Jurkat, Clone E6-1 (cell line): ENCODE measurements at regions not wholly inside any gene's neighbourhood (a gene's known extent, or its start where the extent isn't known, plus 50 kb on each side); places are given as distances from the start of the nearest gene placed in this dataset.
"Not testable (repeated sequence)": the region's sequence is repeated elsewhere in the genome, so short reads cannot be mapped to it uniquely, and the experiment has no call there.

Source experiments
- DNase-seq: peaks from one replicate; pipeline ENCODE4 v3.0.0-alpha.2; 2011; ENCODE audit warnings: low read depth, low spot score
- H3K4me3 ChIP-seq: 2 replicates; pipeline ENCODE4 v1.5.1; 2011; ENCODE audit warnings: mild to moderate bottlenecking, low read length, control low read depth, moderate library complexity

DNA sequence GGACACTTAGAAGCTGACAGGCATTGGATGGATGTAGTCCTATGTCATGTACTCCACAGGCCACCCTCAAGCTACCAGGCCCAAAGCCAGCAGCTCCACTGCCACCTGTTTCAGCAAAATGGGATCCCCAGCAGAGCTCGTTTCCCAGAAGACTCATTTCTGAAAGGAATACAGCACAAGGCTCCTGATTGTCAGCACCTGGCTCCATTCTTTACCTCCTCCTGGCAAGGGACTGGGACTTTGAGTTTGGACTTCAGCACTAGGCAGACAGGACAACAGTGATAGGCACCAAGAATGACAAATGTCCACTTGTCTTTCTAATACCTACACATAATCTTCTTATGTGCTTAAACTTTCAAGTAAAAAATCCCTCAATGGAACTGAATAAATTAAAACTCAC is 150.4 kb upstream of the RXFP2 start:
- H3K4me3 ChIP-seq = no peak overlapping the region
- DNase-seq = no peak

DNA sequence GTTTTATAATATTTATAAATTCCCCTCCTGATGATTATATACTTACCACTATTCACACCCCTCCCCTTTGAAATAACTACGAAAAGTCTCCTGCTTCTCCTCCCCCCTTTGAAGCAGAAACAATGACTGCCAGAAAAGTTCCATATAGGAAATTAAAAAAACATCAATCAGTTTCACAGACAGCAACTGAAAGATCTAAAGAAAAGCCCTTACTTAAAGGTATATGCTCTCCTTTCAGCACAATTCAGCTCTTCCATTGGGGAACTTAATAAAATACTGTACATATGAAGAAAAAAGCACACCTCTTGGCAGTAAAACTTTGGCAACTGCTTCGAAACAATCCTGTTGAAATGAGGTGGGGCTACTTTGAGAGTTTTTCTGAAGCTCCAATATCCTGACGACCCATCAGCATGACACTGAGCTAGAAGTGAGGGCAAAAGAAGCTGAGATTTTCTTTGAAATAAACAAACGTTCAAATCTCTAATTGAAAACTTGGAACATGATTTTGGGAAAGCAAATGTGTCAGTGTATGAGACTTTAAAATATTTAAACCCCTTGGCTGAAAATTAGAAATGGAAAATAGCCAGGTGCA is 147.6 kb upstream of the RXFP2 start:
- no peak for DNase-seq
- no peak overlapping the region for H3K4me3 ChIP-seq

DNA sequence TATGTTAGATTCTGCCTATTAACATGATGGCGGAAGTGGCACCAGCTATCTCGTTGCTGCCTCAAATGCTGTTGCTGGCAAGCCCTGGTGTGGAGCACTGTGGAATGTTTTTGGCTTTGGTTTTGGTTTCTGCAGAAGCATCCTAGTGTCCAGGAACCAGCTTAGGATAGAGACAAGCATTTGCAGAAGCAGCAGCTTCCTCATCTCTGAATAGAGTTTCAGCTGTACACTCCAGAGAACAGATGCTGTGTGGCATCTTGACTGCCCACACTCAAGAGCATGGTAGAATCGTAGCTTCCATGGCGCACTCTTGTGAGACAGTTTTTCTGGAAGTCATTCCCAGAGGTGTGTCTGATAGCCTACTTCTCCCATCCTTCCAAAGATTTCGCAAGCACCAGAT is 145.3 kb upstream of the RXFP2 start:
- H3K4me3 ChIP-seq = no peak overlapping the region
- DNase-seq = no peak

GRCh38 chr13:31595563-31595962 is 143.8 kb upstream of the RXFP2 start:
- no peak for DNase-seq

DNA sequence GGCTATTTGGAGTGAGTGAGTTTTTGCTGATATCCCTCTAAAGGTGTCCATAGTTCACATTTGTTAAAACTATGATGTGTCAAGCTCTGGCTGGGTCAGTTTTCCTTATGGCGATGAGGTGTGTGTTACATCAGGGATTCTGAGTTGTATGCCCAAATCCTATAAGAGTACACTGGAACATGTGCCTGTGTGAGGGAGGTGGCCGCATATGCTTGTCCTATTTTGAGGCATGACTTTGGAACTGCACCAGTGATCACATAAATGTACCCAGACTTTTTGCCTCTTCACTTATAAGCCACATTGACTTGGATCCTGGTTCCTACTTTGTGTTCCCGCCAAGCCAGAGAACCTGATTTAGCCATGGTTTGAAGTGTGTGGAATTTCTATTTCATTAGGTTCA is 140.3 kb upstream of the RXFP2 start:
- no peak for DNase-seq
- no peak overlapping the region for H3K4me3 ChIP-seq

More at GRCh38 chr13:31595563-31595962, 143.8 kb upstream of the RXFP2 start:
- no peak overlapping the region for H3K4me3 ChIP-seq

GRCh38 chr13:31605076-31605860 is 134.1 kb upstream of the RXFP2 start:
- DNase-seq = no peak
- H3K4me3 ChIP-seq = no peak overlapping the region

DNA sequence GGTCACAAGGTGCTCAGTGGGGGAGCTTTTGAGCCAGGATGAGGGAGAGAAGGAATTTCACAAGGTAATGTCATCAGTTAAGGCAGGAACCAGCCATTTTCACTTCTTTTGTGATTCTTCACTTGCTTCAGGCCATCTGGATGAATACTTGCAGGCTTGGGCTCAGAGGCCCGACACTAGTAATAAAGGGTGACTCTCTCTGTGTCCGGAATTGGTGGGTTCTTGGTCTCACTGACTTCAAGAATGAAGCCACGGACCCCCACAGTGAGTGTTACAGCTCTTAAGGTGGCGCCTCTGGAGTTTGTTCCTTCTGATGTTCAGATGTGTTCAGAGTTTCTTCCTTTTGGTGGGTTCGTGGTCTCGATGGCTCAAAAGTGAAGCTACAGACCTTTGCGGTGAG is 131.8 kb upstream of the RXFP2 start:
- not testable (repeated sequence) for H3K4me3 ChIP-seq, DNase-seq

DNA sequence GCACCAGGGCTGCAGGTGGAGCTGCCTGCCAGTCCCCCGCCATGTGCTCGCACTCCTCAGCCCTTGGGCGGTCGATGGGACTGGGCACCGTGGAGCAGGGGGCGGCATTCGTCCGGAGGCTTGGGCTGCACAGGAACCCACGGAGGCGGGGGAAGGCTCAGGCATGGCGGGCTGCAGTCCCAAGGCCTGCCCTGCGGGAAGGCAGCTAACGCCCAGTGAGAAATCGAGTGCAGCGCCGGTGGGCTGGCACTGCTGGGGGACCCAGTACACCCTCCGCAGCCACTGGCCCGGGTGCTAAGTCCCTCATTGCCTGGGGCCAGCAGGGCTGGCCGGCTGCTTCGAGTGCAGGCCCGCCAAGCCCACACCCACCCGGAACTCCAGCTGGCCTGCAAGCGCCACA is 130.5 kb upstream of the RXFP2 start:
- DNase-seq, H3K4me3 ChIP-seq: not testable (repeated sequence)

DNA sequence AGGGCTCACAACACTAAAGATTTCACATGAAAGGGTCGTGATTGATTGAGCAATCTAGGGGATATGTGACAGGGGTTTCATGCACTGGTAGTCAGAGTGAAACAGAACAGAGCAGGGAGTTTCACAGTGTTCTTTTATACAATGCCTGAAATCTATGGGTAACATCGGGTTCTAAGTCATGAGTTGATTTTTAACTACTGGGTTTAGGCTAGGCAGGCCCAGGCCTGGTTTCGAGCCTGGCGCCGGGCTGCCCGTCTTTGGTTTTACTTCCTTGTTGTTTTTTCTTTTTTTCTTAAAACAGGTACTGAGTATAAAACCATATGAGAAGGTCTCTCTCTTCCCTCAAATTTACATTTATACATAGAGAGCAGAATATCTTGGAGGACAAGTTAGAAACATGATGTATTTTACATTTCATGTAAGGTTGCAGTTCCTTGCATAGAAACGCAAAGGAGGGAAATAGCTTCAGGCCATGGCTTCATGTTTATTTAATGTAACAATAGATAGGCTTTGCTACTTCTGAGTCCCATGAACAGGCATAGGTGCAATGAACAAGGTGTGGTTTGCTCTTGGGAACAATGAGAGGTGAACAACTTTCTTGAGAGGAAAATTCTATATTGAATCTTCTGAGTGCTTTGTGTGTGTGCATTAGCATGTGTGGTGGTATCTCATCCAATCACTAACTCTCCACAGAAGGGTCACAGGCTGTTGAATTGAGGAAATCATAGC is 128.9 kb upstream of the RXFP2 start:
- H3K4me3 ChIP-seq = no peak overlapping the region
- no peak for DNase-seq

DNA sequence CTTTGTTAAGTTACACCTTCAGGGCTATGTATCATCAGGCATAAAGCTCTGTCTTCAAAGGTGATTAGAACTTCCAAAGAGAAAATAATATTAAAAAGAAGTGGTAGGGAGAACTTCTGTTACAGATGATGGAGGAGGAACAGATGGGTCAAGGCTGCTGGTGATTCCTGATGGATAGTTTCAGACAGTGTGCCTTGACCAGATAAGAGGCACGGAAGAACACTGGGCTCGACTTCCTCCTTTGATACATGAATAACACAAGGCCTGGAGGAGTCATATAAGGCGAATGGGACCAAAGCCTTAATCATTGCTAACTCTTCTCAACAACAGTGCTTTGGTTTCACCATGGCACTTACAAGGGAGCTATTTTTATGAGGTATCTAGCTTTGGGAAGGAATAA is 128.1 kb upstream of the RXFP2 start:
- DNase-seq = no peak
- H3K4me3 ChIP-seq = no peak overlapping the region

DNA sequence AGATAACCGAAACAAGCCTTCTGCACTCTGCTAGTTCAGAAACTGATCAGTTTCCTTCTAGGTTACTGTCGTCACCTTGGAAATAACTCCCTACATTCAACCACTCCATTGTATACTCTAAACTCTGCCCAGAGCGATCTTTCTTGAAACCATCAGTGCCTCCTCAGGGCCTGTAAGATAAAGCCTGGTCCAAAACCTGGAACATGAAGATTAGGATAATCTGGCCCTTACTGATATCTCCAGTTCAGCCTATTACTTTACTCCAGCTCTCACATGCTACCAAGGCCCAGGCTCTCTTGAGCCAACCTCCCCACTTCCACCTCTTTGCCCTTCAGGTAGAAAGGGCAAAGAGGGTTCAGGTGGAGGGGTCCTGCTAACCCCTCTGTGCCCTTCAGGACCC is 125.3 kb upstream of the RXFP2 start:
- H3K4me3 ChIP-seq = no peak overlapping the region
- no peak for DNase-seq

DNA sequence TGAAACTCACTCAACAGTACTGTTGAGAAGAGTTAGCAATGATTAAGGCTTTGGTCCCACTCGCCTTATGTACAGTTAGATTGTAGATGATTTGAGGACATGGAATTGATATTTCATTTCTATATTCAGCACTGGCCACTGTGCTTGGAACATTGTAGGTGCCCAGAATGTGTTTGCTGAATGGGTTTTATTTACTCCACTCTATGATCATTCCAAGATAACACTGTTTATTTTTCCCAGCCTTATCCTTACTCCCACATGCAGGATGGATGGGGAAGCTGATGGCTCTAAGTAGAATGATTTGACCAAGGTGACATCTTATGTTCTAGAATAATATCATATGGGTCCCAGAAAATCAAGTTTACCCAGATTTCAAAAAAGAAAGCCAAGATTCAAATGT is 124.6 kb upstream of the RXFP2 start:
- DNase-seq = no peak
- no peak overlapping the region for H3K4me3 ChIP-seq

DNA sequence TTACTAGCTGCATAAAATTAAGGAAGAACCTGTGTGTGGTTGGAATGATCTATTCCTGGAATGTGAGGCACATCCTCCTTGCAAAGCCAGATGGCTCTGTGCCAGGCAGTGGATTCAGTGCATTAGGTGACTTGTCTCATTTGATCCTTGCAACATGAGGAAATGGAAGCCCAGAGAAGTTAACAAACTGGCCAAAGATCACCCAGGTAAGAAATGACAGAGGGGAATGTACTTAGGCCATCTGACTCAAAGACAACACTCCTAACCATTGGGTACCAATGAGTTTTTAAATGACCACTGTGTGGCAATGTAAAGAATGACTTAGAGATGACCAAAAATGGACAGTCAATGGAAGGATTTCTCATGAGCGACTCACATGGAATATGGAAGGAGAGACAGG is 114.2 kb upstream of the RXFP2 start:
- no peak overlapping the region for H3K4me3 ChIP-seq
- DNase-seq = no peak

- H3K4me3 ChIP-seq = no peak overlapping the region
- DNase-seq = no peak
These were observed 112.1 kb upstream of the RXFP2 start for GRCh38 chr13:31627097-31627845.

DNA sequence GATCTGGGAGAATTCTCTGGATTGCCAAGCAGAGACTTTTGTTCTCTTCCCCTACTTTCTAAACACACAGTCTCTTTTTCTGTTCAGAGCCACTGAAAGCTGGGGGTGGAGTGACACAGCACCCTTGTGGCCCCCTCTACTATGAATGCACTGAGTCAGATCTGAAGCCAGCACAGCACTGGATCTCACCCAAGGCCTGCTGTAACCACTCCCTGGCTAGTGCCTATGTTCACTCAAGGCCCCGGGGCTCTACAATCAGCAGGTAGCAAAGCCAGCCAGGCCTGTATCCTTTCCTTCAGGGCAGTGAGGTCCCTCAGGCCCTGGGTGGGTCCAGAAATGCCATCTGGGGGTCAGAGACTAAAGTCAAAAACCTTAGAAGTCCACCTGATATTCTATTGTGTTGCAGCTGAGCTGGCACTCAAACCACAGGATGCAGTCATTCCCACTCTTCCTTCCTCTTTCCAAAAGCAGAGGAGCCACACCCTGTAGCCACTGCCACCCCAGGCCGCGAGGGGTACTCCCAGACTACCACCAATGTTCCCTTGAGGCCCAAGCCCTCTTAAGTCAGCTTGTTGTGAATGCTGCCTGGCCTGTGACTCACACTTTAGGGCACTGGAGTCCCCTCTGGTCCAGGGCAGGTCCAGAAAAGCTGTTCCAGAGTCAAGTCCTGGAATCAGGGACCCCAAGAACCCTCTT is 110.1 kb upstream of the RXFP2 start:
- H3K4me3 ChIP-seq = no peak overlapping the region
- DNase-seq = no peak

- DNase-seq = no peak
- no peak overlapping the region for H3K4me3 ChIP-seq
These were observed 108.3 kb upstream of the RXFP2 start for GRCh38 chr13:31631071-31631470.

DNA sequence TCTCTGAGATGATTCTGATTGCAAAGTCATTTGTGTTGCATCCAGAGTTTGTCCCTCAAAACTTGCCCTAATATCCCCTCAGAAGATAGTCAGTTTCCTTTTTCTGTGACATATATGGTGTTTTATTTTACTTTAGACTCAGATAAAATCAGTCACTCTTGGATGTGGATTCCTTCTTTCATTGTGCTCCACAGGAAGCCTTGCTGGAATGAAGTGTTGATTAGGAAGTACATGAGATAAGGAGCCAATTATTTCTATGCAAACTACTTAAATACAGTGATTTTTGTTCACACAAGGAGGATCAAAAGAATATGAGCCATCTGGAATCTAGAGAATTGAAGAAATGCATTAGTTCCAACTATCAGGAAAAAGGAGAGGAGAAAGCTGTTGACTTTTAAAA is 107.6 kb upstream of the RXFP2 start:
- no peak overlapping the region for H3K4me3 ChIP-seq
- DNase-seq = no peak

GRCh38 chr13:31638577-31638976 is 100.7 kb upstream of the RXFP2 start:
- no peak overlapping the region for H3K4me3 ChIP-seq
- no peak for DNase-seq

GRCh38 chr13:31639443-31640163 is 99.7 kb upstream of the RXFP2 start:
- H3K4me3 ChIP-seq = no peak overlapping the region
- no peak for DNase-seq
